ENCODE measurements at regions not wholly inside any gene's neighbourhood (a gene's known extent, or its start where the extent isn't known, plus 50 kb on each side); places are given as distances from the start of the nearest gene placed in this dataset.

DNA sequence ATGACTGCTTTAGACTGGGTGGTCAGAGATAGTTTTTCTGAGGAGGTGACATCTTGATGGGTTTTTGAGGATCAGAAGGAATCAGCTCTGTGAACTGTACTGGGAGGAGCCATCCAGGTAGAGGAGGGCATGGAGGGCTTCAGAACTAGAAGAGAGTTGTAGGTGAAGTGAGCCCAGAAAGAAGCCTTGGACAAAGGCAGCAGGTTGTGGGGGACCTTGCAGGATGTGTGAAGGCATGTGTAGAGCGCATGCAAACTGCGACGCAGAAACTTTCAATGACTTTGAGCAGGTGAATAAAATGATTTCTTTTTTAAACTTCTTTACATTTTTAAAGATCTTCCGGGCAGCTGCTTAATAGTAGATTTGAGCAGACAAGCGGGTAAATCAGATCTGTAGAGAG is 83.9 kb upstream of the SIX2 start:
- Mint-ChIP-seq H3K36me3 (ENCODE audit: low read depth) (no peaks in the 10 kb centered on the region), H3K27me3 (peaks cover 6% of the 10 kb centered on the region), H3K27ac (no peak overlapping the region), H3K4me1 (ENCODE audit: low read depth) (no peaks in the 10 kb centered on the region), H3K9me3 (no peaks in the 10 kb centered on the region), H3K4me3 (no peak overlapping the region)
- no peak for DNase-seq

DNA sequence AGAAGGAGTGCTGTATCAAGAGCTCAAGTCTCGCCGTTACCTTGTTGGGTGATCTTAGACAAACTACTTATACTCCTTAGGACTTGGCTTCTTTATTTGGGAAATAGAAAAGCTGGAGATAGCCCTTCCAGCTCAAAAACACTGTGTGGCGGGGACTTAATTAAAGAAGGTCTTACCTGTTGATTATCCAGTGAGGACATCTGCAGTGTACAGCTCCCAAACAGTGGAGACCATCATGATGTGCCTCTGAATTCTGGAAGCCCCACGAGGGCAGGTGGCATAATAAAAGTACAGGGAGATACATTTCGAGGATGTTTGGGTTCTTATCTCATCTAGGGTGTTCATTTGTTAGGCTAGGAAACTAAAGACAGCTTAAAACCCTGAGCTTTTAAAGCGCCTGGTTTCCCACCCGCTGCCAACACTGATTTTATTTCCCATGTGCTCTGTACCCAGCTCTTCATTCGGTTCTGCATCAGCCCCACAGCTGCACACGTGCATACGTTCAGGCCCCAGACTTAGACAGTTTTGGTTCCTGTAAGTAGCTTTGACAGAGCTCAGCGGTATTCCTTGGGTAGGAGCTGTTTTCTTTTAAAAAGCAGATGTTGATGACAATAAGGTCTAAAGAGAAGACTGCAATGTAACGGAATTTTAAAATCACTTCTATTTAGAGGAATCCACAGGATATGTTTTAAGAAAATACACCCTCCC is 80.5 kb upstream of the SIX2 start:
- H3K9me3 Mint-ChIP-seq, result peaks cover 2% of the 10 kb centered on the region
- H3K27me3 Mint-ChIP-seq, result peaks cover 10% of the 10 kb centered on the region
- H3K27ac Mint-ChIP-seq, result no peak overlapping the region
- H3K4me1 Mint-ChIP-seq (ENCODE audit: low read depth), result no peaks in the 10 kb centered on the region
- H3K4me3 Mint-ChIP-seq, result no peak overlapping the region
- no peaks in the 10 kb centered on the region for H3K36me3 Mint-ChIP-seq (ENCODE audit: low read depth)
- no peak for DNase-seq

GRCh38 chr2:45085487-45085886 is 76.2 kb upstream of the SIX2 start:
- Mint-ChIP-seq H3K4me3 (no peak overlapping the region), H3K36me3 (ENCODE audit: low read depth) (no peaks in the 10 kb centered on the region), H3K27ac (no peak overlapping the region), H3K4me1 (ENCODE audit: low read depth) (no peaks in the 10 kb centered on the region), H3K9me3 (peaks cover 2% of the 10 kb centered on the region), H3K27me3 (peaks cover 7% of the 10 kb centered on the region)
- no peak for DNase-seq

DNA sequence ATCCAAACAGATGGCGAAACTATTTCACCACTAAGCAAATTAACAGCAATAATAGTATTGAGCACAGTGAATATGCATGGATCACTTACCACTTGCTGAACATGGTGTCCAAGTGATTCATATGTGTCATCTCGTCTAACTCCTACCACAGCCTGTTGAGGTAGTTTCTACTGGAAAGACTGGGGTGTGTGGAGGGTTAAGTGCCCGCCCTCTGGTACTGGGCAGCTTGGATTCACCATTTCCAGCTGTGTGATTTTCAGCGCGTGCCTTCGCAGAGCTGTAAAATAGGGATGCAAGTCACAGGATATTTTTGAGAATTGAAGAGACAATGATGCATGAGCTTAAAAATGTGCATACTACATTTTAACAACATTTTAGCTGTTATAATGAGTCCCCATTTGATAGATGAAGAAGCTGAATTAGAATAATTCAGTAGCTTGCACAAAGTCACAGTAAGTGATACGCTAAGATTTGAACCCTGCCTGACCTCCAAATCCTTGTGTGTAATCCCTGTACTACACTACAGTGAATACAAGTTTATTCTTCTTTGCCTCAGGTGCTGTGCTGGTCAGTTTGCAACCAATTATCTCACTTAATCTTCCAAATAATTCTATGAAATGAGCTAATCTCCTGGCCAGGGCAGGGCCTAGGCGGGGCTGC is 75.2 kb upstream of the SIX2 start:
- no peak for DNase-seq
- Mint-ChIP-seq H3K27me3 (peaks cover 7% of the 10 kb centered on the region), H3K27ac (no peak overlapping the region), H3K36me3 (ENCODE audit: low read depth) (no peaks in the 10 kb centered on the region), H3K9me3 (peaks cover 2% of the 10 kb centered on the region), H3K4me1 (ENCODE audit: low read depth) (no peaks in the 10 kb centered on the region), H3K4me3 (no peak overlapping the region)

DNA sequence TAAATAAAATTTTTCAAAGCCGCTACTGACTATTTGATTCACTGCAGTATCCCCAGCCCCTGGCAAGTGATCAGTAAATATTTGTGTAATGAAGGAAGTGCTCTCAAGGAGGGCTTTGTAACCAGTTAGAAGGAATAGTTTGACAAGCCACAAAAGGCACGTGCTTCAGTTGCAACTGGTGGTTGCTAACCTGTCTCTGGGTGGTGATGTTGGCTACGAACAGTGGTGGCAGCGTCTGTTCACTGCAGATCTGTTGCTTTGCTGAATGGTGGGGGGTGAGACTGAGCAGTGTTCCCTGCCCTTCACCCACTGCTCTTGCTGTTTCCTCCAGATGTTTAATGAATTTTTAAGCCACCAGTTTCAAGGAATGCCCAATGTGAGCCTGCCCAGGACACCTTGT is 73.9 kb upstream of the SIX2 start:
- Mint-ChIP-seq H3K4me3 (no peak overlapping the region), H3K4me1 (ENCODE audit: low read depth) (no peaks in the 10 kb centered on the region), H3K36me3 (ENCODE audit: low read depth) (no peaks in the 10 kb centered on the region), H3K9me3 (peaks cover 2% of the 10 kb centered on the region), H3K27ac (no peak overlapping the region), H3K27me3 (peaks cover 7% of the 10 kb centered on the region)
- no peak for DNase-seq

GRCh38 chr2:45074713-45075112 is 65.5 kb upstream of the SIX2 start:
- H3K27ac Mint-ChIP-seq, result no peak overlapping the region
- H3K9me3 Mint-ChIP-seq, result no peaks in the 10 kb centered on the region
- H3K36me3 Mint-ChIP-seq (ENCODE audit: low read depth), result no peaks in the 10 kb centered on the region
- no peak overlapping the region for H3K4me3 Mint-ChIP-seq
- peaks cover 40% of the 10 kb centered on the region for H3K27me3 Mint-ChIP-seq
- no peaks in the 10 kb centered on the region for H3K4me1 Mint-ChIP-seq (ENCODE audit: low read depth)
- no peak for DNase-seq

GRCh38 chr2:45072862-45073237 is 63.6 kb upstream of the SIX2 start:
- DNase-seq, result no peak
- Mint-ChIP-seq H3K27me3 (peaks cover 46% of the 10 kb centered on the region), H3K27ac (no peak overlapping the region), H3K4me3 (no peak overlapping the region), H3K36me3 (ENCODE audit: low read depth) (no peaks in the 10 kb centered on the region), H3K9me3 (no peaks in the 10 kb centered on the region), H3K4me1 (ENCODE audit: low read depth) (no peaks in the 10 kb centered on the region)

DNA sequence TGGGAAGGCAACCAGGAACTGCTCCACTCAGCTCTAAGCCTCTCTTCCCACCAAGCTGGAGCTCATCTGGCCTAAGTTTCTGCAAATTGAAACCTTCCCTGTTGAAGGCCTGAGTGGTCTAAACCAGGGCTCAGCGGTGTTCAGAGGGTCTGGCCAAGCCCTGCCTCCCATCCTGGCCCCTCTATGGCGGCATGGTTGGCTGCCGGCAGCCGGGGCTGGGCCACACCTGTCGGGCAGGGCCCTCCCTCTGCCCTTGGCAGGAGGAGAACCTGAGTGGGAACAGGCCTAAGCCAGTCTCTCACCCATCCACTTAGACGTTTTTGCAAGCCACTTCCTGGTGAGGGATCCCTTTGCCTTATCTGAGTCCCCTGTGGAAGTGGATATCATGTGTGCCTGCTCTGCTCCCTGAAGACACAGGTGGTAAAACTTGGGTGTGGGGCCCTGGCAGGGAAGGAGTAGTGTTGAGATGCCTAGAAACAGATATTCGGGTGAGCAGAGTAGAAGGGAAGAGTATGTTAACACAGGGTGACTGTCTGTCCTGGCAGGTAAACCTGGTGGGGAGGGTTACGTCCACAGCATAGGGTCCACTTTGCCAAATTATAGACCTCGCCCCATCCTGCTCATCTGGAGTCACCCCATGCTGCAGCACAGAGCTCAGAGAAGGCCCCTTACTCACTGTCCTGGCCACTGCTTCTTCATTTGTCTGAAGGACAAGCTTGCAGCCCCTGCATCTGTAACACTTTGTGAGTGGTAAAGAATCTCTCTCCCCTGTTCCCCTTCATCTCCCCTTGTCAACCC is 63.0 kb upstream of the SIX2 start:
- no peak overlapping the region for H3K4me3 Mint-ChIP-seq
- DNase-seq, result no peak
- peaks cover 50% of the 10 kb centered on the region for H3K27me3 Mint-ChIP-seq
- no peaks in the 10 kb centered on the region for H3K36me3 Mint-ChIP-seq (ENCODE audit: low read depth)
- no peaks in the 10 kb centered on the region for H3K9me3 Mint-ChIP-seq
- H3K27ac Mint-ChIP-seq, result no peak overlapping the region
- H3K4me1 Mint-ChIP-seq (ENCODE audit: low read depth), result no peaks in the 10 kb centered on the region

DNA sequence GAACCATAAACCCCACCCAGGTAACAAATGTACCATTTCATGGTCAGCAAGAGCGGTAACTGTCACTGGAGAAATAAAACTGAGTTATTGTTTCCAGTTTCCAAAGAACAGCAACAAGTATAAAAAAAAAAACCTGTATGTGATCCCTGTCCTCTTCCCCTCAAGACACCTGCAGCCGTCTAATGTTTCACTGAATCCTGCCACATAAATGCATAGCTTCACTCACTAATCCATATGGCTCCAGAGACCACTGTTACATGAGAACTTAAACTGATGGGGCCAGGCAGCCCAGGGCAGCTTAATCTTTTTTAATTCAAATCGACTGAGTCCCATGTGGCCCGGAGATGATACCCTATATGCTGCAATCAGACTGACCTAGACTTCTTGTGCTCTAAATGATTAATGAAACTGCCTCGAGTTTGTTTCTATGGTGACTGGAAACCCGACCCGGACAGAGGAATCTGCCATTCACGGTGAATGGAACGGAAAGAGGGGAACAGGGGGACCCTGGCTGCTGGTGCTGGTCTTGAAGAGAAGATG is 60.9 kb upstream of the SIX2 start:
- no peak for DNase-seq
- no peak overlapping the region for H3K4me3 Mint-ChIP-seq
- H3K4me1 Mint-ChIP-seq (ENCODE audit: low read depth), result no peaks in the 10 kb centered on the region
- H3K36me3 Mint-ChIP-seq (ENCODE audit: low read depth), result no peaks in the 10 kb centered on the region
- no peaks in the 10 kb centered on the region for H3K9me3 Mint-ChIP-seq
- H3K27ac Mint-ChIP-seq, result no peak overlapping the region
- H3K27me3 Mint-ChIP-seq, result peaks cover 53% of the 10 kb centered on the region

- Mint-ChIP-seq H3K9me3 (no peaks in the 10 kb centered on the region), H3K36me3 (ENCODE audit: low read depth) (no peaks in the 10 kb centered on the region), H3K4me3 (no peak overlapping the region), H3K27ac (no peak overlapping the region), H3K4me1 (ENCODE audit: low read depth) (no peaks in the 10 kb centered on the region), H3K27me3 (peaks cover 48% of the 10 kb centered on the region)
- DNase-seq, result no peak
Observed at GRCh38 chr2:45069684-45070083, 60.4 kb upstream of the SIX2 start.

- H3K4me1 Mint-ChIP-seq (ENCODE audit: low read depth), result no peaks in the 10 kb centered on the region
- DNase-seq, result no peak
- H3K27me3 Mint-ChIP-seq, result peaks cover 41% of the 10 kb centered on the region
- no peak overlapping the region for H3K27ac Mint-ChIP-seq
- H3K36me3 Mint-ChIP-seq (ENCODE audit: low read depth), result no peaks in the 10 kb centered on the region
- no peak overlapping the region for H3K4me3 Mint-ChIP-seq
- no peaks in the 10 kb centered on the region for H3K9me3 Mint-ChIP-seq
Observed at GRCh38 chr2:45068571-45069140, 59.4 kb upstream of the SIX2 start.

DNA sequence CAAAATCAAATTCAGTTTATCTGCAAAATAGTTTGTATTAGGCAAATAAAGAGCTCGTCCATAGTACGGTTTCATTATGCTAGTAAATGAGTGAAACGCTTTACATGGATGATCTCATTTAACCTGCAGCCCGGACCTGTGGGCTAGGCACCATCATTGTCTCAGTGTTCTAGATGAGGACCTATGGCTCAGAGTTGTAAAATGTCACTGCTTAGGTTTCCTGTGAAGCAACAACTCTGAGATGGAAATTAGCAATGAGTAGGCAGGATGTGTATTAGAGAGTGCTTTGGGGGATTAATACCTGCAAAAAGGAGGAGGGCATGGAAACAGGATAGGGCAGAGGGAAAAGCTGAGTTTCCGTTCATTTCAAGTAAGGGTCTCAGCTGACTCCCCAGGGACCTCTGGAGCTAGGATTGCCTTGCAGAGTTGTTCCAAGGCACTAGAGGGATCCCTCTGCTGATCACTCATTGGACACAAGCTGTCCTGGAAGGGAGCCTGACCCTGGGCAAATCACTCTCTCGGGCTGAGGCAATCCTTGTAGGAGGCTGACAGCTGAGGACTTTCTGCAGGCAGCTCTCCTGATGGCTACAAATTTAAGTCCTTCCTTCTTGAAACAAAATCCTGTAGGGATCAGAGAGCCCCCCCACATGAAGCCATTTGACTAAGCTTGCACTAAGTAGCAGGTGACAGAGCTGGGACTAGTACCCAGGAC is 58.8 kb upstream of the SIX2 start:
- Mint-ChIP-seq H3K4me3 (no peak overlapping the region), H3K36me3 (ENCODE audit: low read depth) (no peaks in the 10 kb centered on the region), H3K4me1 (ENCODE audit: low read depth) (no peaks in the 10 kb centered on the region), H3K9me3 (no peaks in the 10 kb centered on the region), H3K27ac (no peak overlapping the region), H3K27me3 (peaks cover 36% of the 10 kb centered on the region)
- no peak for DNase-seq

Data from activated T-cell treated with anti-CD3 and anti-CD28 coated beads, Interleukin-2, amount 50 U/mL, for 24 hours (primary cell).